ENCODE measurements at regions not wholly inside any gene's neighbourhood (a gene's known extent, or its start where the extent isn't known, plus 50 kb on each side); places are given as distances from the start of the nearest gene placed in this dataset.

GRCh38 chr5:173455599-173455957 lies 127.4 kb upstream of the STC2 start:
- TSS peak; percentile 73 for BruUV-seq (replicated peaks)
- ChIA-PET POLR2A (interaction anchor here (0.6 to 2.0 kb wide), 5 partner anchors 17 to 283 kb away, joined by 4 to 7 read pairs (median 4); partner anchors contain the start of gene STC2), RAD21 (ENCODE audit: low non-redundant PET in 1 of 2, low total read pairs in 2 of 2, uncharacterized antibody in 2 of 2, unreplicated experiment in 2 of 2) (interaction anchor here in 1 of 2 experiments (1.3 kb wide), 1 partner anchor 117 kb away, joined by 4 read pairs; no protein-coding TSS in a partner anchor), CTCF (interaction anchor here (1.0 to 1.4 kb wide), 2 partner anchors 17 to 117 kb away, joined by 3 to 5 read pairs; no protein-coding TSS in a partner anchor)
- Histone ChIP-seq H3K27ac (ENCODE audit: low read depth, low read length) (peak overlapping the region; percentile 84; the same call in 1 of the 2 replicates), H3K4me2 (ENCODE audit: low read length) (peak overlapping the region; percentile 54), H3K4me3 (replicated peaks in 1 of 2; ENCODE audit: low read depth in 1 of 2, low read length in 2 of 2) (no peak overlapping the region; a peak in 1 of 4 replicates), H3K4me1 (ENCODE audit: control insufficient read depth in 1 of 2, insufficient read depth in 2 of 2, low read length in 2 of 2) (peaks cover 50 to 72% of the 10 kb centered on the region in 2 experiments), H3K36me3 (ENCODE audit: control insufficient read depth in 1 of 2, insufficient read depth in 2 of 2, low read length in 2 of 2) (no peaks in the 10 kb centered on the region), H3K27me3 (ENCODE audit: insufficient read depth, low read length) (no peaks in the 10 kb centered on the region), H3K9me2 (ENCODE audit: insufficient read depth) (no peaks in the 10 kb centered on the region), H3K79me2 (ENCODE audit: insufficient read depth, low read length) (no peaks in the 10 kb centered on the region), H2AFZ (ENCODE audit: low read depth, low read length, poor library complexity, severe bottlenecking) (peak overlapping the region; percentile 5), H4K20me1 (ENCODE audit: insufficient read depth) (no peaks in the 10 kb centered on the region), H3K9ac (ENCODE audit: low read length) (peak overlapping the region; percentile 55), H3K9me3 (ENCODE audit: control insufficient read depth in 1 of 2, insufficient read depth in 1 of 2, low read depth in 1 of 2, low read length in 2 of 2) (no peaks in the 10 kb centered on the region)
- no peak; the same call in 1 of the 2 replicates for TF ChIP-seq ELF1 (IDR thresholded peaks at IDR 0.05; ENCODE audit: borderline replicate concordance, low read depth)
- TF ChIP-seq EZH2 (IDR thresholded peaks at IDR 0.05), result no peak
- no peak for TF ChIP-seq REST (IDR thresholded peaks at IDR 0.05; ENCODE audit: low read depth)
- no peak; the same call in 1 of the 2 replicates for TF ChIP-seq MAX (IDR thresholded peaks at IDR 0.05)
- no peak for TF ChIP-seq ZNF274 (IDR thresholded peaks at IDR 0.05; ENCODE audit: low read depth, low read length)
- TF ChIP-seq CBX3 (IDR thresholded peaks at IDR 0.05; ENCODE audit: low read depth), result no peak
- TF ChIP-seq RAD21 (IDR thresholded peaks at IDR 0.05; ENCODE audit: low read depth), result peak; percentile 2; the same call in 1 of the 2 replicates
- ATAC-seq (peak; percentile 40), DNase-seq (ENCODE audit: low read depth, low spot score) (no peak)
- intact Hi-C loops (cut with micrococcal nuclease), result no loop called here

All from HCT116 (cell line).